Activated CD4-positive, alpha-beta T cell treated with anti-CD3 and anti-CD28 coated beads for 36 hours (primary cell): ENCODE measurements at regions not wholly inside any gene's neighbourhood (a gene's known extent, or its start where the extent isn't known, plus 50 kb on each side); places are given as distances from the start of the nearest gene placed in this dataset.

Experiments
- ATAC-seq: fragments of 200-7000 bp; cut with Tn5 transposase; one replicate; pipeline ENCODE4 v1.10.0; 2021; ENCODE audit warnings: mild to moderate bottlenecking, moderate library complexity
- CTCF ChIA-PET: fragments of 350-600 bp; sonication (Branson Sonifier 250); formaldehyde crosslinking; loops from one replicate; lab custom pipeline; 2021; ENCODE audit warnings: antibody characterized with exemption; lab: Charles Lee
- POLR2A ChIA-PET: fragments of 350-600 bp; sonication (Branson Sonifier 250); formaldehyde crosslinking; loops from one replicate; lab custom pipeline; 2021; ENCODE audit warnings: antibody characterized with exemption, inconsistent platforms; lab: Charles Lee
- DNase-seq: peaks from one replicate; pipeline ENCODE4 v3.0.0-alpha.2; 2020
- H3K27ac Mint-ChIP-seq: one replicate; pipeline ENCODE4 v1.8.0; 2021; ENCODE audit warnings: mixed read lengths
- H3K27me3 Mint-ChIP-seq: one replicate; pipeline ENCODE4 v1.8.0; 2021; ENCODE audit warnings: mixed read lengths
- H3K36me3 Mint-ChIP-seq: one replicate; pipeline ENCODE4 v1.8.0; 2021; ENCODE audit warnings: low read depth, mixed read lengths
- H3K4me1 Mint-ChIP-seq: one replicate; pipeline ENCODE4 v1.8.0; 2021; ENCODE audit warnings: mixed read lengths
- H3K4me3 Mint-ChIP-seq: one replicate; pipeline ENCODE4 v1.8.0; 2021; ENCODE audit warnings: mild to moderate bottlenecking, moderate library complexity, mixed read lengths
- H3K9me3 Mint-ChIP-seq: one replicate; pipeline ENCODE4 v1.8.0; 2021; ENCODE audit warnings: low read depth, mixed read lengths
- intact Hi-C, 2 experiments: fragments of 100-400 bp; cut with DNase I in 1 of 2; cut with micrococcal nuclease in 1 of 2; formaldehyde crosslinking; loops; one replicate each; pipeline versions ENCODE4 v1.14.2 to v1.15.1; 2022 to 2024; cut with DNase I, micrococcal nuclease

DNA sequence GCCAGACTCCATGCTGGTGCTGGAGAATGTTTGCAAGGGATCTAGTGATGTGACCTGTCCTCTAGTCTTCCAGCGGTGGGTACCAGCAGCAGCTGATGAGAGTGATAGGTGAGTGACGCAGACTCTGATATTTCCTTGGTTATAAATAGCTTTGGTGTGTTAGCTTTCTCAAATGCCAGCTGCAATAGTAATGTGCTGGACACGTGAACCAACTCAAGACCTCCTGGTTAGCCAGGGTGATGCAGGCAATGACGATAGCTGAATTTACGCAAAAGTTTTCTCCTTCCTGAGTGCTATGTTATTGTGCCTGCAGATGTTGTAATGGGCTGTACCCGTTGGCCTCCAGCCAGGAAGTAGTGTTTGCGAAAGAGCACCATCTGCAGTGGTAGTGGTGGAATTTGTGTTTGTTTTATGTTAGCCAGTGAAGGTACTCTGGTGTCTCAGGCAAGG lies 129.5 kb downstream of the CYSLTR2 start:
- POLR2A ChIA-PET = no interaction called here
- no peak overlapping the region for H3K4me3 Mint-ChIP-seq
- CTCF ChIA-PET = interaction anchor here (1.2 kb wide), 1 partner anchor 14 kb away, joined by 3 read pairs; no protein-coding TSS in a partner anchor
- no peaks in the 10 kb centered on the region for H3K4me1 Mint-ChIP-seq
- peaks cover 11% of the 10 kb centered on the region for H3K27me3 Mint-ChIP-seq
- no peak for ATAC-seq
- H3K36me3 Mint-ChIP-seq = peaks cover 8% of the 10 kb centered on the region
- peaks cover 17% of the 10 kb centered on the region for H3K9me3 Mint-ChIP-seq
- DNase-seq = no peak
- no peak overlapping the region for H3K27ac Mint-ChIP-seq
- intact Hi-C loops = no loop called here

DNA sequence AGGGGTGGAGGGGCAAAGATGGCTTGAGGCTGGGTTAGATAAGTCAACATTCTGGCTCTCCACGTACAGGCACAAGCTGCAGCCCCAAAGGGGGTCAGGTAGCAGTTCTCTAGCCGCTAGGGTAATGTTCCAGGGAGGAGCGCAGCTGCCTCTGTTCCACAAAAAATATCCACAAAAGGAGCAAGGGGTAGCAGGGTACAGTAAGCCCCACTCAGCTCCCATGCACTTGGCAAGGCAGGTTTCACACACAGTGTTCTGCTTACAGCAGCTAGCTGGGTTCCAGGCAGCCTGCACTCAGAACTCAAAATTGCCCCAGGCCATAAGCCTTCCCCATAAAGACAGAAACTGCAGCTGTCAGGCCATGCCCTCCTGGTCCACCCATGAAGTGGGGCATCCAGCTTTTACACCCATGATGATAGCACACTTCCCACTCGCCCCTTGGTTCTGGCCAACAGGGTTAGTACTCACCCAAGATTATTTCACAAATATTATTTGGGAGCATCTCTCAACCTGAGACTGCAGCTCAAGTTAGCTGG lies 130.0 kb downstream of the CYSLTR2 start:
- Mint-ChIP-seq H3K27me3 (peaks cover 8% of the 10 kb centered on the region), H3K4me1 (no peaks in the 10 kb centered on the region), H3K27ac (no peak overlapping the region), H3K36me3 (peaks cover 8% of the 10 kb centered on the region), H3K4me3 (no peak overlapping the region), H3K9me3 (peaks cover 17% of the 10 kb centered on the region)
- no peak for DNase-seq
- POLR2A ChIA-PET = no interaction called here
- ATAC-seq = no peak
- intact Hi-C loops = no loop called here
- CTCF ChIA-PET = interaction anchor here (1.2 kb wide), 1 partner anchor 15 kb away, joined by 3 read pairs; no protein-coding TSS in a partner anchor

DNA sequence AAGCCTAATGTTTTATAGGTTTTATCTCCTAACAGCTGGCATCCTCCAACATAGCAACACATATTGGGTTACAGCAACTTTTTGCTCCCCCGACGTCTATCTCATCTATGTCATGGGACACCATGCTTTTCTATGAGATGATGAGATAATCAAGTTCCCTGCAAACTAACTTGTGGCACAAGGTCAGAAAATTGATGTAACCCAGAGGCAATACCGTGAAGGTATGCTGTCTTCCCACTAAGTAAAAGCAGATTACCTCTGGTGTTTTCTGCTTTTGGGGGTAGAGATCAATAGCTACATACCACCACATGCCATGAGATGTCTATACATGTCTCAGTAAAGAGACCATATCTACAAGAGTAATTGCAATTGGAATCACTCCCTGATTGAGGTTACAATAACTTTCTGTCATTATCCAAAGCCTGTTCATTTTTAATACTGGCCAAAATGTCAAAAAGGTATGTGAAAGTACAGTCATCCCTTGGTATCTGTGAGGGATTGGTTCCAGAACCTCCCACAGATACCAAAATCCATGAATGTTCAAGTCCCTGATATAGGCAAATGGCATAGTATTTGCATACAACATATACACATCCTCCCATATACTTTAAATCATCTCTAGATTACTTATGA lies 131.3 kb downstream of the CYSLTR2 start:
- no peak for ATAC-seq
- POLR2A ChIA-PET = no interaction called here
- intact Hi-C loops = no loop called here
- no peaks in the 10 kb centered on the region for H3K4me1 Mint-ChIP-seq
- CTCF ChIA-PET = no interaction called here
- peaks cover 5% of the 10 kb centered on the region for H3K27me3 Mint-ChIP-seq
- no peak overlapping the region for H3K27ac Mint-ChIP-seq
- no peak overlapping the region for H3K4me3 Mint-ChIP-seq
- H3K9me3 Mint-ChIP-seq = peaks cover 11% of the 10 kb centered on the region
- no peak for DNase-seq
- peaks cover 5% of the 10 kb centered on the region for H3K36me3 Mint-ChIP-seq

DNA sequence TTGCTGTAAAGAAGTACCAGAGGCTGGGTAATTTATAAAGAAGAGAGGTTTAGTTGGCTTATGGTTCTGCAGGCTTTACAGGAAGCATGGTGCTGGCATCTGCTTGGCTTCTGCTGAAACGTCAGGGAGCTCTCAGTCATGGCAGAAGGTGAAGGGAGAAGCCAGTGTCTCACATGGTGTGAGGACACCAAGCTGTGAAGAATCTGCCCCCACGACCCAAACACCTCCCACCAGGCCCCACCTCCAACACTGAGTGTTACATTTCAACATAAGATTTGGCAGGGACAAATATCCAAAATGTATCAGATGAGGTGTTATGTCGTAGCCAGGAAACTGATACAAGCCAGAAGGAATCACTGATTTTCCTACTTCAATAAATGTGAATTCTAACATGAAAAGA lies 136.5 kb downstream of the CYSLTR2 start:
- Mint-ChIP-seq H3K9me3 (no peaks in the 10 kb centered on the region), H3K27ac (no peak overlapping the region), H3K4me1 (peaks cover 5% of the 10 kb centered on the region), H3K4me3 (no peak overlapping the region), H3K27me3 (peaks cover 2% of the 10 kb centered on the region), H3K36me3 (no peaks in the 10 kb centered on the region)
- intact Hi-C loops = no loop called here
- ChIA-PET CTCF (no interaction called here), POLR2A (no interaction called here)
- DNase-seq (no peak), ATAC-seq (no peak)

DNA sequence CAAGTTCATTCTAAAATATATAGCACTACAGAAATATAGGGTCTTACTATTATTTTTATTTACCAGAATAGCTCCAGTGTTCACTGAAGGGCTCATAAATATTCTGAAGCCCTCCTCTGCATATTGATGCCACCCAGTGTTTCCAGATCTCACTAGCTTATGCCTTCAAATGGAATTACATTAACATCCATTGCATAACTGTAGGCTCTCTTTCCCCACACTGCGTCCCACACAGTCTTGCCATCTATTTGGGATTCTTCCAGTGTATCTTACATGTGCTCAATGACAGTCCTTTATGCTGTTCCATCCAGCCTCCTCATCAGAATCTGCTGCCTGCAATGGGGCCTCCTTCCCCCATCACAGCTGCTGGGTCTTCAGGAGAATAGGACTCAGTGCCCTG lies 137.2 kb downstream of the CYSLTR2 start:
- no peaks in the 10 kb centered on the region for H3K36me3 Mint-ChIP-seq
- CTCF ChIA-PET = no interaction called here
- no peak overlapping the region for H3K4me3 Mint-ChIP-seq
- no peak for DNase-seq
- H3K4me1 Mint-ChIP-seq = peaks cover 5% of the 10 kb centered on the region
- no peak for ATAC-seq
- POLR2A ChIA-PET = no interaction called here
- no peak overlapping the region for H3K27ac Mint-ChIP-seq
- H3K27me3 Mint-ChIP-seq = no peaks in the 10 kb centered on the region
- no peaks in the 10 kb centered on the region for H3K9me3 Mint-ChIP-seq
- intact Hi-C loops = no loop called here

DNA sequence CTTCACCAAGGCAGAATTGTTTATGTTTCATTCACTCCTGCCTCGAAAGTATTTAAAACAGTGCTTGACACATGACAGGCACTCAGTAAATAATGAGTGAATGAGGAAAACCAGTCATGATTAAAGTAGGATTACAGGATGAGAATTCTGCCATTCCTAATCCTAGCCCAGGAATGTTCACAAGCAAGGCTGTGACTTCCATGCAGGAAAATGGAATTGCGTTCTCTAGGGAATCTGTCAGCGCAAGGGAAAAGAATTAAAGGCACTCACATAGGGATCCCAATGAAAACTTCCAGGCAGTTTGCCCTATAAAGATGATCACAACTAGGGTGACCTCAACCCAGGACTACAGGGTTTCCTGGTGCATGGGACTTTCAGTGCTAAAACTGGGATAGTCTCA lies 143.4 kb downstream of the CYSLTR2 start:
- Mint-ChIP-seq H3K4me1 (peaks cover 5% of the 10 kb centered on the region), H3K4me3 (no peak overlapping the region), H3K27me3 (no peaks in the 10 kb centered on the region), H3K36me3 (no peaks in the 10 kb centered on the region), H3K9me3 (no peaks in the 10 kb centered on the region), H3K27ac (no peak overlapping the region)
- POLR2A ChIA-PET = no interaction called here
- ATAC-seq (no peak), DNase-seq (no peak)
- intact Hi-C loops = no loop called here
- CTCF ChIA-PET = interaction anchor here (0.6 to 0.7 kb wide), 2 partner anchors 57 to 182 kb away, joined by 3 read pairs; no protein-coding TSS in a partner anchor

DNA sequence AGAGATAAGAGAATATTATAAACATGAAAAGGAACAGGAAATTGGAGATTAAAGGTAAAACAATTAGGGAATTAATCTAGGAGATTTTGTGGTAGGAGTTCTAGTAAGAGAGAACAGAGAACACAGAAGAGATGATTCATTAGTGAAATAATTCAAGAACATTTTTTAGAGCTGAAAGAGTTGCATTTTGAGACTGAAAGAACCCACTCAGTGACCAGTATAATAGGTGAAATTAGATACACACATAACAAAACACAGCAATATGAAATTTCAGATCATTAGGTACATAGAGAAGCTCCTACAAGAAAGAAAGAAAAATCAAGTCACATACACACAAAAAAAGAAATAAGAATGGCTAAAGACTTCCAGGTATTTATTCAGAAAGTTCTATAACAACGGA lies 144.0 kb downstream of the CYSLTR2 start:
- Mint-ChIP-seq H3K4me3 (no peak overlapping the region), H3K27me3 (no peaks in the 10 kb centered on the region), H3K27ac (no peak overlapping the region), H3K9me3 (no peaks in the 10 kb centered on the region), H3K36me3 (no peaks in the 10 kb centered on the region), H3K4me1 (peaks cover 5% of the 10 kb centered on the region)
- POLR2A ChIA-PET = no interaction called here
- ATAC-seq = no peak
- DNase-seq = no peak
- intact Hi-C loops = no loop called here
- CTCF ChIA-PET = interaction anchor here (0.6 kb wide), 1 partner anchor 57 kb away, joined by 3 read pairs; no protein-coding TSS in a partner anchor

DNA sequence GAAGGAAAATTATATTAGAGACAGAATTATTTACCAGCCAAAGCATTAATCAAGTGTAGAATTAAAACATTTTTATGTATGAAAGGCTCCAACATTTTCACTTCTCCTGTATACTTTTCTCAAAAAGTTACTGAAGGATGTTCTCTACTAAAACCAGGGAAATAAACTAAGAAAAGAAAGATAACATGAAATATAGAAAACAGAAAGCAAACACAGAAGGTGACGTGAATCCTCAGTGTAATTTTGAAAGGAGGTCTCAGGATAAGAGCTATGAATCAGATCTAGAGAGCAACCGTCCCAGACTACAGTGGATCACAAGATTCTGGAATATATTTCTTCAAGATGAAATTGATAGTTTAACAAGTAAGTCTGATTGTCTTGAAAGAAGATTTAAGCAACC lies 144.5 kb downstream of the CYSLTR2 start:
- Mint-ChIP-seq H3K27ac (no peak overlapping the region), H3K36me3 (no peaks in the 10 kb centered on the region), H3K9me3 (no peaks in the 10 kb centered on the region), H3K4me1 (peaks cover 5% of the 10 kb centered on the region), H3K4me3 (no peak overlapping the region), H3K27me3 (no peaks in the 10 kb centered on the region)
- CTCF ChIA-PET = no interaction called here
- no peak for DNase-seq
- intact Hi-C loops = no loop called here
- ATAC-seq = no peak
- POLR2A ChIA-PET = no interaction called here

DNA sequence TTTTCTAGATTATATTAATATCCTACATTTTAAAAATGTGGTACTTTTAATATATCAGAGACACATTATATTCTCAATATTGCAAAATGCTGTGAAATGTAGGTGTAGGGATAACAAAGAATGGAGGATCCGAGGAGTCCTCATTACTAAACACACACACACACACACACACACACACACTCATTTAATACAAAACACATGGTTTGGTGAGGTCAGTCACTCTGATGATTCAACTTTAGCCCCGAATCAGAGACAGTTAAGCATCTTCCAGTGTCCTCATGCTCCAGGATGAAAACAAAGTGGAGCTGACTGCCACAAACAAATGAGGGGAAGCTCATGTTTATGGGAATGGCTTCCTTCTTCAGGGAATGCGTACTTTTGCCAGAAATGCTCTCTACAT lies 147.5 kb downstream of the CYSLTR2 start:
- H3K36me3 Mint-ChIP-seq = peaks cover 3% of the 10 kb centered on the region
- DNase-seq (no peak), ATAC-seq (no peak)
- intact Hi-C loops = no loop called here
- peaks cover 5% of the 10 kb centered on the region for H3K27me3 Mint-ChIP-seq
- CTCF ChIA-PET = no interaction called here
- peaks cover 4% of the 10 kb centered on the region for H3K9me3 Mint-ChIP-seq
- H3K4me3 Mint-ChIP-seq = no peak overlapping the region
- H3K27ac Mint-ChIP-seq = no peak overlapping the region
- peaks cover 27% of the 10 kb centered on the region for H3K4me1 Mint-ChIP-seq
- POLR2A ChIA-PET = no interaction called here

DNA sequence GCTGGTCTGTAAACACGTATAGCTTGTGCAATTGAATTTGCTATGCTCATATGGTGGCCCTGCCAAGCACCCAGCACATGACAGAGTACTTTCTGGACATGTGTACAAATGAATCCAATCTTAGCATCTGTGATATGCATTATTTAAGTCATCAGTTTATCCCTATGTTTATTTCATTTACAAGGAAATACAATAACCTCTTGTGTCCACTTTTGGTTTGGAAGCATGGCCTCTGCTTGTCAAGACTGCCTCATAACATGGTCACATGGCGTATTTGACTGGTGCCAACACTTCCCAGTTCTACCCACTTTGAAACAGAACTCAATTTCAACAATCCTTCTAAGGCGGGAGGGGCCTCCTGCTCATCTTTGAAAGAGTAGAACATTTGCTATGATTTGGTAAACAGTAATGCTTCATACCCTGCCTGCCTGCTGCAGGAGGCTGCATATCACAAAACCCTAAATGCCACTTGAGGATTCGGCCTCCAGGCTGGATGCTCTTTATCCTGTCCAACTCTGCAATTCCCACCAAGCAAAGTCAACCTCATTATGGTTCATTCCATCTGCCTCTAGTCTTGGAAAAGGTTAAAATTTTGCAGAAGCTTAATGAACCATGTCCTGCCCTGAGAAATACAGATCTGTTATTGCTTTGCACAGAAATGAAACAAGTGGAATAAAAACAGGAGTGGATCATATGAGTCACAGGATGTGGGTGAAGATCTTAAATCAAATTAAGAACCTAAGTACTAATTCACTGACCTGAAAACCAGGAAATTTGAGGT lies 151.3 kb downstream of the CYSLTR2 start:
- ChIA-PET CTCF (interaction anchor here (0.8 to 1.9 kb wide), 2 partner anchors 12 to 123 kb away, joined by 3 to 6 read pairs; no protein-coding TSS in a partner anchor), POLR2A (interaction anchor here (0.5 kb wide), 1 partner anchor 74 kb away, joined by 3 read pairs; no protein-coding TSS in a partner anchor)
- peak; percentile 17 for DNase-seq
- Mint-ChIP-seq H3K27ac (peak overlapping the region; percentile 47), H3K27me3 (peaks cover 5% of the 10 kb centered on the region), H3K36me3 (peaks cover 3% of the 10 kb centered on the region), H3K4me3 (no peak overlapping the region), H3K4me1 (peaks cover 31% of the 10 kb centered on the region), H3K9me3 (peaks cover 4% of the 10 kb centered on the region)
- ATAC-seq = peak; percentile 82
- intact Hi-C loops = loop anchor here (1.0 to 2.0 kb wide), 4 partner anchors 22 to 87 kb away; no protein-coding TSS in a partner anchor

DNA sequence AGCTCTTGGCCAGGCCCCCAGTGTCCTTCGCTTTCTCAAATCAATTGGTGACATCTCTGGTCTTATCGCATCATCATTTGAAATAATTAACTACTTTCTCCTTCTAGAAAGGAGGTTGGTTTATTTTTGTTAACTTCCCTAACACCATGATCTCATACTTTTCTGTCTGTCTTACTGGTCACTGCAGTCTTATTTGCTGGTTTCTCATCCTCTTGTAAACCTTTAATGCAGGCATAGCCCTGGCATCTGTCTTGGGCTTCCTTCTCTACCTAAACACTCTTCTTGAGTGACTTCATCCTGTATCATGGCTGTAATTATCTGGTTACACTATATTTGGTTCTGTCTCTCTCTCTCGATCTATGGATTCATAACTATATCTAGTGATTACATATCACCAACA lies 152.8 kb downstream of the CYSLTR2 start:
- CTCF ChIA-PET = interaction anchor here (1.9 kb wide), 1 partner anchor 10 kb away, joined by 6 read pairs; no protein-coding TSS in a partner anchor
- no peak for ATAC-seq
- DNase-seq = no peak
- Mint-ChIP-seq H3K27me3 (peaks cover 7% of the 10 kb centered on the region), H3K36me3 (peaks cover 3% of the 10 kb centered on the region), H3K27ac (no peak overlapping the region), H3K9me3 (peaks cover 4% of the 10 kb centered on the region), H3K4me1 (peaks cover 31% of the 10 kb centered on the region), H3K4me3 (no peak overlapping the region)
- POLR2A ChIA-PET = no interaction called here
- intact Hi-C loops = no loop called here
